LNCaP clone FGC (cell line): ENCODE measurements at regions not wholly inside any gene's neighbourhood (a gene's known extent, or its start where the extent isn't known, plus 50 kb on each side); places are given as distances from the start of the nearest gene placed in this dataset.

Experiments used
- DNase-seq: peaks from one replicate; pipeline ENCODE4 v3.0.0-alpha.2; 2011; ENCODE audit warnings: low read depth
- H3K4me3 ChIP-seq: 2 replicates; pipeline ENCODE4 v1.5.1; 2011; ENCODE audit warnings: mild to moderate bottlenecking, low read depth, low read length, control low read depth
- CTCF ChIP-seq: IDR thresholded peaks from 2 replicates; pipeline ENCODE4 v1.5.1; 2012; ENCODE audit warnings: mild to moderate bottlenecking; ENCODE audit not compliant: control insufficient read depth, insufficient read depth; ENCODE audit errors: extremely low read depth

GRCh38 chr4:153929675-153930074, 140.8 kb upstream of the SFRP2 start:
- no peak overlapping the region for H3K4me3 ChIP-seq
- no peak for TF ChIP-seq CTCF
- DNase-seq, result no peak

GRCh38 chr4:153927451-153927850, 138.6 kb upstream of the SFRP2 start:
- no peak for TF ChIP-seq CTCF
- no peak overlapping the region for H3K4me3 ChIP-seq
- DNase-seq, result no peak

GRCh38 chr4:153922148-153922547, 133.3 kb upstream of the SFRP2 start:
- no peak for DNase-seq
- TF ChIP-seq CTCF, result no peak
- no peak overlapping the region for H3K4me3 ChIP-seq

DNA sequence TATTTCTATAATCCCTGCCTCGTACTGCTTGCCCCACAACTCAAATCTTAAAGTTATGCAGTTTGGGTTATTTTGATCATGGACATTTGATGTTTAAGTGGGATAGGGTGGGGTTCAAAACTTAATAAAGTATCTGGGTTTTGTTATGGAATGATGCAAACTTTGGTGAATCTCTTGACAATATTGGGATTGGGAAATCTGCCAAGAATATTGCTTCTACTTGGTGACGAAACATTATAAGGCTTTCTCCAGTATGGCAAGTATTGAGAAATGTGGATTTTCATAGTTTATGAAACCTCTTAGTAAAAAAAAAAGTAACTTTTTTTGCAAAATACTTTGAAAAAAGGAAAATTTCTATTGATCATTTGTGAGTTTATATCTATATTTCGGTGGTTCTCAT, 130.8 kb upstream of the SFRP2 start:
- no peak for DNase-seq
- no peak for TF ChIP-seq CTCF
- H3K4me3 ChIP-seq, result no peak overlapping the region

GRCh38 chr4:153916273-153916755, 127.4 kb upstream of the SFRP2 start:
- no peak overlapping the region for H3K4me3 ChIP-seq
- TF ChIP-seq CTCF, result no peak
- no peak for DNase-seq

DNA sequence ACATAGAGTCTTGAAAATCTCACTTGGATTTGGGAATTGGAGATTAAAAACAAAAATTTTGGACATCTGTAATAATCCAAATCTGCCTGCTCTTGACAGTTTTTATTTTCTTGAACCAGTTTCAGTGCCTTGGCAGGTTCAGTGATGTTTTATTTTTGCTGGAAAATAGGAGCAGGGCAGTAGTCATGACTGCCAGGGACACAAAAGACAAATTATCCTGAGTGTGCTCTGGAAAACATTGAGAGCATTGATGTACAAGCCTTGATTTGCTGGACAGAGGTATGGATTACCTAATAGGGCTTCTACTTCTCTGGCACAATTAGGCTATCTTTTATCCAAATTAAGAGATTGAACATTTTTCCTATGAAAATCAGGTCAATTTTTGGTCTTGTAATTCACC, 123.4 kb upstream of the SFRP2 start:
- H3K4me3 ChIP-seq, result no peak overlapping the region
- no peak for TF ChIP-seq CTCF
- DNase-seq, result no peak

DNA sequence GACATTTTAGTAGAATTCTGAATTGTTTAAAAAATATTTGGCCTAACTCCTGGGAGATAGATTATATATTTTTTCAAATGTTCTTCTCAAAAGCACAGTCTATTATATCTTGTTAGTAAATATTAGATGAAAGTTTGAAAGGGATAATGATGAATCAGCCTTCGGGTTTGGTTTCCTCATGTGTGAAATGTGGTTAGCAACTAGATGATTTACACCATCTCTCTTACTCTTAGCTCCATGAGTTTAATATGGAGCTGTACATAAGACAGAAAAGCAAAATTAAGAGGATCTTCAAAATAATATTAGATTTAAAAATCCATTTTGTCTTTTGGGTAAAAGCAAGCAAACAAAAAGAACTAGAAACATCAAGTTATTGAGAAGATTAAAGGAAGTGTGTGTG, 120.8 kb upstream of the SFRP2 start:
- no peak for DNase-seq

More for the DNA sequence above, 120.8 kb upstream of the SFRP2 start:
- no peak for TF ChIP-seq CTCF
- H3K4me3 ChIP-seq, result no peak overlapping the region
